NCI-H1930 (cell line): ENCODE measurements at regions not wholly inside any gene's neighbourhood (a gene's known extent, or its start where the extent isn't known, plus 50 kb on each side); places are given as distances from the start of the nearest gene placed in this dataset.

Experiments
- DNase-seq, 2 experiments: peaks; one replicate each; lab custom pipeline; 2025; lab: John Stamatoyannopoulos, UW

- DNase-seq, result no peak
Observed at GRCh38 chr10:64209561-64209960, 688.4 kb downstream of the REEP3 start.

GRCh38 chr10:64210211-64210610 is 689.0 kb downstream of the REEP3 start:
- no peak for DNase-seq

- no peak for DNase-seq
Observed at GRCh38 chr10:64211466-64211865, 690.3 kb downstream of the REEP3 start.

GRCh38 chr10:64215088-64215487 is 693.9 kb downstream of the REEP3 start:
- no peak for DNase-seq

GRCh38 chr10:64219271-64220025 is 698.2 kb downstream of the REEP3 start:
- no peak for DNase-seq

- no peak for DNase-seq
Observed at GRCh38 chr10:64234489-64234888, 713.3 kb downstream of the REEP3 start.

- no peak for DNase-seq
Observed at GRCh38 chr10:64257704-64258103, 736.5 kb downstream of the REEP3 start.

- no peak for DNase-seq
Observed at GRCh38 chr10:64261092-64261491, 739.9 kb downstream of the REEP3 start.

- no peak for DNase-seq
Observed at GRCh38 chr10:64261676-64262075, 740.5 kb downstream of the REEP3 start.

GRCh38 chr10:64265961-64266360 is 744.8 kb downstream of the REEP3 start:
- DNase-seq, result no peak

- DNase-seq, result no peak
Observed at GRCh38 chr10:64271508-64271907, 750.3 kb downstream of the REEP3 start.

GRCh38 chr10:64271983-64272382 is 750.8 kb downstream of the REEP3 start:
- no peak for DNase-seq

GRCh38 chr10:64275001-64275400 is 753.8 kb downstream of the REEP3 start:
- no peak for DNase-seq

GRCh38 chr10:64275774-64276173 is 754.6 kb downstream of the REEP3 start:
- no peak for DNase-seq

- no peak for DNase-seq
Observed at GRCh38 chr10:64277536-64277935, 756.3 kb downstream of the REEP3 start.

- DNase-seq, result no peak
Observed at GRCh38 chr10:64283621-64284020, 762.4 kb downstream of the REEP3 start.

- no peak for DNase-seq
Observed at GRCh38 chr10:64286533-64286932, 765.3 kb downstream of the REEP3 start.

GRCh38 chr10:64288404-64288803 is 767.2 kb downstream of the REEP3 start:
- no peak for DNase-seq

GRCh38 chr10:64303566-64303965 is 782.4 kb downstream of the REEP3 start:
- DNase-seq, result no peak

GRCh38 chr10:64306729-64307327 is 785.6 kb downstream of the REEP3 start:
- DNase-seq, result no peak

GRCh38 chr10:64312876-64313275 is 791.7 kb downstream of the REEP3 start:
- DNase-seq, result no peak

- no peak for DNase-seq
Observed at GRCh38 chr10:64313967-64314366, 792.8 kb downstream of the REEP3 start.

GRCh38 chr10:64316416-64316815 is 795.2 kb downstream of the REEP3 start:
- DNase-seq, result no peak

- no peak for DNase-seq
Observed at GRCh38 chr10:64316833-64317232, 795.6 kb downstream of the REEP3 start.
